Ascending aorta (tissue), 2 donors: ENCODE measurements at regions not wholly inside any gene's neighbourhood (a gene's known extent, or its start where the extent isn't known, plus 50 kb on each side); places are given as distances from the start of the nearest gene placed in this dataset.

Experiments
- DNase-seq, 2 donors: peaks; one replicate each; pipeline ENCODE4 v3.0.0-alpha.2; 2019; ENCODE audit warnings: low spot score in 2 of 2
- H3K27ac ChIP-seq, 2 donors: fragments of 200-600 bp; sonication (generic); one replicate each; pipeline ENCODE4 v1.5.1; 2016 to 2017; ENCODE audit warnings: mild to moderate bottlenecking in 1 of 2
- H3K27me3 ChIP-seq: fragments of 200-600 bp; sonication (generic); one replicate; pipeline ENCODE4 v1.5.1; 2017
- H3K36me3 ChIP-seq, 2 donors: fragments of 200-600 bp; sonication (generic); one replicate each; pipeline ENCODE4 v1.5.1; 2016
- H3K4me1 ChIP-seq, 2 donors: fragments of 200-600 bp; sonication (generic); one replicate each; pipeline ENCODE4 v1.5.1; 2016 to 2017; ENCODE audit warnings: mild to moderate bottlenecking in 1 of 2
- H3K4me3 ChIP-seq, 2 donors: fragments of 200-600 bp; sonication (generic); one replicate each; pipeline ENCODE4 v1.5.1; 2016 to 2017; ENCODE audit warnings: mild to moderate bottlenecking in 1 of 2
- H3K9me3 ChIP-seq, 2 donors: fragments of 200-600 bp; sonication (generic); one replicate each; pipeline ENCODE4 v1.5.1; 2016
- intact Hi-C: fragments of 100-400 bp; cut with DNase I; formaldehyde crosslinking; loops from one replicate; pipeline ENCODE4 v1.15.1; 2023
- TF ChIP-seq, protein P1 (sequence below), 3 experiments: fragments of 200-600 bp in 2 of 3; fragments of 450-650 bp in 1 of 3; sonication (generic) in 2 of 3; IDR thresholded peaks; one replicate each; pipeline ENCODE4 v1.5.1; 2016 to 2019; ENCODE audit warnings: antibody characterized with exemption in 3 of 3, mild to moderate bottlenecking in 1 of 3, moderate library complexity in 1 of 3

DNA sequence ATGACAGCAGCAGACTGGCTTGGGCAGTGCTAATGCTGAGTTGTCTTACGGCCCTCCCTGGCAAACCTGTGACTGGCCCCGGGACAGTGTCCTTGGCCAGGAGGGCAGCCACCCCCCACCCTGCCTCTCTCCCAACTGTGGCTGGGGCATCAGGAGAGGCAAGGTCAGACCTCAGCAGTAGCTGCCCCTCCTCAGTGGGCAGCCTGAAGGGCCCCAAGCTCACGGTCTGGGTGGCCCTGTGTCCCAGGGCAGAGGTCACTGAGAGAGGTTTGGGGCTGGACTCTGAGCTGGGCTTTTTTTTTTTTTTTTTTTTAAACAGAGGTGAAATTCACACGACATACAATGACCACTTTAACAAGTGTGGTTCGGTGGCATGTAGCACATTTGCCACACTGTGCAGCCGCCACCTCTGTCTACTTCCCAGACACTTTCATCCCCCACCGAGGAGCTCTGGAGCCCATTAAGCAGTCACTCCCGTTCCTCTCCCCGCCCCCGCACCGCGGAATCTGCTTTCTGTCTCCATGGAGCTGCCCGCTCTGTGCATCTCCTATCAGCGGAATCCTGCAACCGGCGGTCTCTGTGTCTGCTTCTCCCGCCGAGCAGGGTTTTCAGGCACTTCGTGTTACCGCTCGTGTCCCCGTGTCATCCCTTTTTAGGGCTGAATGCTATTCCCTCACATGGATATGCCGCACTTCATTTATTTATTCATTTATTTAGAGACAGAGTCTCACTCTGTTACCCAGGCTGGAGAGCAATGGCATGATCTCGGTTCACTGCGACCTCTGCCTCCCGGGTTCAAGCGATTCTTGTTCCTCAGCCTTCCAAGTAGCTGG is 67.9 kb upstream of the GATA5 start:
- H3K9me3 ChIP-seq = no peaks in the 10 kb centered on the region
- TF ChIP-seq, protein P1, sequence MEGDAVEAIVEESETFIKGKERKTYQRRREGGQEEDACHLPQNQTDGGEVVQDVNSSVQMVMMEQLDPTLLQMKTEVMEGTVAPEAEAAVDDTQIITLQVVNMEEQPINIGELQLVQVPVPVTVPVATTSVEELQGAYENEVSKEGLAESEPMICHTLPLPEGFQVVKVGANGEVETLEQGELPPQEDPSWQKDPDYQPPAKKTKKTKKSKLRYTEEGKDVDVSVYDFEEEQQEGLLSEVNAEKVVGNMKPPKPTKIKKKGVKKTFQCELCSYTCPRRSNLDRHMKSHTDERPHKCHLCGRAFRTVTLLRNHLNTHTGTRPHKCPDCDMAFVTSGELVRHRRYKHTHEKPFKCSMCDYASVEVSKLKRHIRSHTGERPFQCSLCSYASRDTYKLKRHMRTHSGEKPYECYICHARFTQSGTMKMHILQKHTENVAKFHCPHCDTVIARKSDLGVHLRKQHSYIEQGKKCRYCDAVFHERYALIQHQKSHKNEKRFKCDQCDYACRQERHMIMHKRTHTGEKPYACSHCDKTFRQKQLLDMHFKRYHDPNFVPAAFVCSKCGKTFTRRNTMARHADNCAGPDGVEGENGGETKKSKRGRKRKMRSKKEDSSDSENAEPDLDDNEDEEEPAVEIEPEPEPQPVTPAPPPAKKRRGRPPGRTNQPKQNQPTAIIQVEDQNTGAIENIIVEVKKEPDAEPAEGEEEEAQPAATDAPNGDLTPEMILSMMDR (IDR thresholded peaks at IDR 0.05) = no peak
- intact Hi-C loops = no loop called here
- H3K4me1 ChIP-seq = no peaks in the 10 kb centered on the region
- no peaks in the 10 kb centered on the region for H3K36me3 ChIP-seq
- H3K27me3 ChIP-seq = no peaks in the 10 kb centered on the region
- no peak overlapping the region for H3K27ac ChIP-seq
- H3K4me3 ChIP-seq = no peak overlapping the region
- no peak for DNase-seq

DNA sequence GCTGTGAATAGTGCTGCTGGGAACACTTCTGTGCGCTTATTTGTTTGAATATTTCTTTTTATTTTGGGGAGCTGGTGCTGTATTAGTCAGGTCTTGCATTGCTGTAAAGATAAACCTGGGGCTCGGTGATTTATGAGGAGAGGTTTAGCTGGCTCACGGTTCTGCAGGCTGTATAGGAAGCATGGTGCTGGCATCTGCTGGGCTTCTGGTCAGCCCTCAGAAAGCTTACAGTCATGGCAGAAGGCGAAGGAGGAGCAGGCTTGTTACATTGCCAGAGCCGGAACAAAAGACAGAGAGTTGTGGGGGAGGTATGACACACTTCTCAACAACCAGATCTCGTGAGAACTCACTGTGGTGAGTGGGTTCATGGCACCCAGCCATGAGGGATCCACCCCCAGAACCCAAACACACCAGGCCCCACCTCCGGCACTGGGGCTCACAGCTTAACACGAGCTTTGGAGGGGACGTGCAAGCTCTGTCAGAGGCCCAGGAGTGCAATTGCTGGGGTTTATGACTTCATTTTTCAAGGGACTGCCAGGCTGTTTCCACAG is 68.8 kb upstream of the GATA5 start:
- TF ChIP-seq, protein P1 (IDR thresholded peaks at IDR 0.05) = no peak
- DNase-seq = no peak
- Histone ChIP-seq H3K27ac (no peak overlapping the region), H3K36me3 (no peaks in the 10 kb centered on the region), H3K9me3 (no peaks in the 10 kb centered on the region), H3K27me3 (no peaks in the 10 kb centered on the region), H3K4me1 (peaks cover 1 to 2% of the 10 kb centered on the region in 2 donors), H3K4me3 (no peak overlapping the region)
- intact Hi-C loops = no loop called here

DNA sequence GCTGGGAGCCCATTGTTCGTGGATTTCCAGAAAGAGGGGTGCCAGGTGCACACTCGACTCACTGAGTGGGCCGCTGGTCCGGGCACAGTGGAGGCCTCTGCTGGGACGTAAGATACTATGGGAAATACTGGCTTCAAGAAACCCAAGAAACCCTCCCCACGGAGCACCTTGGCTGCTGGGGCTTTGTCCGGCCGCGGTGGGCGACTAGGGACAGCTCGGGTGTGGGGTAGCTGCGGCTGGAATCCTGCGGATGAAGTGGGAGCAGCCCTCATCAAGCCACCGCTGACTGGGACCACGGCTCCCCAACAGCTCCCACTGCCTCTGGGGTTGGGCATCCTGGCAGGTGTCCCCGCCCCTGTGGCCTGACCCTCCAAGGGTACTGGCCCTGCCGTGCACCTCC is 69.5 kb upstream of the GATA5 start:
- intact Hi-C loops = no loop called here
- Histone ChIP-seq H3K9me3 (no peaks in the 10 kb centered on the region), H3K36me3 (no peaks in the 10 kb centered on the region), H3K27me3 (no peaks in the 10 kb centered on the region), H3K27ac (no peak overlapping the region), H3K4me1 (peaks cover 8% of the 10 kb centered on the region in 2 donors), H3K4me3 (no peak overlapping the region)
- DNase-seq = no peak
- TF ChIP-seq, protein P1 (IDR thresholded peaks at IDR 0.05) = no peak

DNA sequence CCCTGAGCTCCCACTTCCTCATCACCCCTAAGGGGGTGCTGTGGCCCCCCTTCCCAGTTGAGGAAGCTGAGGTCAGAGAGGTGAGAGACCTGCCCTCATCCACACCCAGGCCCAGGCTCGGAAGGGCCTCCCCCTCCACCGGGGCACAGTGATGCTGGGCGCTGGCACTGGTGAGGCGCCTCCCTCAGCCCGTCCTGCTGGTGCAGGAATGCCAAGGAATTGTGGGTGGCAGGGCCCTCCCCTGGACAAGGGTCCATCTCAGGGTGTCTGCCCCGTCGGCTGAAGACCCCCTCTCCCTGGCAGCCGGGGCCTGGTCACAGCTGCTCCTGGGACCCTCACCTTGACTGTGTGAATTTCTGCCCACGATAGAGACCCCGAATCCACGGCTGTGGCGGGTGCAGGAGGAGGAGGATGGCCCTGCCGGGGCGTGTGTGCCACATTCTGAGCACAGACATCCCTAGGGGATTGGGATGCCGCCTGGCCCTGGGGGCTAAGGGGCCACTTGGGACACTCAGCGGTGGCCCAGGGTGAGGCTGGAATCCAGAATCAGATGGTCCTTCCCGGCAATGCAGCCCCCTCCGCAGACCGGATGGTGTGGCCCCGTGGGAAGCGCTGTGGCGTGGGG is 70.2 kb upstream of the GATA5 start:
- no peaks in the 10 kb centered on the region for H3K36me3 ChIP-seq
- peaks cover 8 to 14% of the 10 kb centered on the region in 2 donors for H3K4me1 ChIP-seq
- H3K4me3 ChIP-seq = no peak overlapping the region
- TF ChIP-seq, protein P1 (IDR thresholded peaks at IDR 0.05) = no peak
- DNase-seq = no peak
- H3K27ac ChIP-seq = no peak overlapping the region
- no peaks in the 10 kb centered on the region for H3K27me3 ChIP-seq
- intact Hi-C loops = no loop called here
- no peaks in the 10 kb centered on the region for H3K9me3 ChIP-seq

DNA sequence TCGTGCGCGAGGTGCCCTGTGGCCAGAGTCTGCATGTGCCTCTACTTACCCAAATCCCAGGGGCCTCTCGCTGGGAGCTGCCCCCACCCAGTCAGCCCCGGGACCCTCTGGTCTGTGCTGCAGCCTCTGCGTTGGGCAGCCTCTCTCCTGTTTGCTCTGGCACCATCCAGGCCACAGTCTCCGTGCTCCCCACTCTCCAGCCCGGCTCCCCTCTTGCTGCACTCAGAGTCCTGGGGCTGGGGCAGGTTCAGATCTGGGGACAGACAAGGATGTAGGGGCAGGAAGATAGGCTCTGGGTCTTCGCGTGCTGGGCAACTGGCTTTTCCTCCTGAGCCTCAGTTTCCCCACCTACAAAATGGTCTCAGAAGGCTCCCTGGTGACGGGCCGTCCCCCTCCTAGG is 70.8 kb upstream of the GATA5 start:
- Histone ChIP-seq H3K27ac (no peak overlapping the region), H3K36me3 (no peaks in the 10 kb centered on the region), H3K4me1 (peaks cover 8 to 18% of the 10 kb centered on the region in 2 donors), H3K4me3 (no peak overlapping the region), H3K9me3 (no peaks in the 10 kb centered on the region), H3K27me3 (no peaks in the 10 kb centered on the region)
- TF ChIP-seq, protein P1 (IDR thresholded peaks at IDR 0.05) = no peak
- intact Hi-C loops = no loop called here
- no peak for DNase-seq
